Thymus (tissue), 11 donors: ENCODE measurements at regions not wholly inside any gene's neighbourhood (a gene's known extent, or its start where the extent isn't known, plus 50 kb on each side); places are given as distances from the start of the nearest gene placed in this dataset.

Source experiments
- DNase-seq, 9 donors: peaks; one replicate each; pipeline ENCODE4 v3.0.0-alpha.2; 2013; ENCODE audit warnings: low spot score in 9 of 9, low read depth in 6 of 9, missing footprints in 1 of 9
- H3K27ac ChIP-seq, 2 donors: one replicate each; pipeline ENCODE4 v1.5.1; 2013; ENCODE audit warnings: control low read depth in 1 of 2, low read depth in 1 of 2, low read length in 1 of 2, mild to moderate bottlenecking in 1 of 2, moderate library complexity in 1 of 2
- H3K27me3 ChIP-seq, 2 donors: one replicate each; pipeline ENCODE4 v1.5.1; 2013; ENCODE audit warnings: low read length in 1 of 2; ENCODE audit not compliant: control insufficient read depth in 2 of 2, insufficient read depth in 1 of 2
- H3K36me3 ChIP-seq, 2 donors: one replicate each; pipeline ENCODE4 v1.5.1; 2013; ENCODE audit warnings: low read length in 1 of 2, mild to moderate bottlenecking in 1 of 2, moderate library complexity in 1 of 2; ENCODE audit not compliant: control insufficient read depth in 2 of 2, insufficient read depth in 2 of 2
- H3K4me1 ChIP-seq, 2 donors: one replicate each; pipeline ENCODE4 v1.5.1; 2013; ENCODE audit warnings: low read length in 2 of 2; ENCODE audit not compliant: control insufficient read depth in 2 of 2, insufficient read depth in 2 of 2
- H3K4me3 ChIP-seq, 2 donors: one replicate each; pipeline ENCODE4 v1.5.1; 2013; ENCODE audit warnings: low read length in 2 of 2, control low read depth in 1 of 2, mild to moderate bottlenecking in 1 of 2
- H3K9me3 ChIP-seq, 2 donors: one replicate each; pipeline ENCODE4 v1.5.1; 2013; ENCODE audit warnings: low read length in 1 of 2, mild to moderate bottlenecking in 1 of 2; ENCODE audit not compliant: control insufficient read depth in 2 of 2, insufficient read depth in 1 of 2
- WGBS: extraction: QIAGEN DNeasy Blood & Tissue Kit; methylation state at CpG from one replicate; pipeline ENCODE4 v1.1.7; 2013; 5-methylcytosine and 5-hydroxymethylcytosine counted together
- donor health status: healthy.

- 92% methylated on average over 1 of the region's 1 CpG for WGBS
- Histone ChIP-seq H3K4me1 (no peaks in the 10 kb centered on the region), H3K4me3 (no peak overlapping the region)
Observed at GRCh38 chr2:34836361-34836760, 1237.3 kb upstream of the FAM98A start.

GRCh38 chr2:34831096-34831495, 1232.0 kb upstream of the FAM98A start:
- Histone ChIP-seq H3K9me3 (peaks cover 0 to 5% of the 10 kb centered on the region in 2 donors), H3K36me3 (no peaks in the 10 kb centered on the region), H3K4me1 (no peaks in the 10 kb centered on the region), H3K27me3 (no peaks in the 10 kb centered on the region), H3K4me3 (no peak overlapping the region), H3K27ac (no peak overlapping the region)
- DNase-seq: no peak
- WGBS: 95% methylated on average over 4 of the region's 4 CpGs

More at GRCh38 chr2:34836361-34836760, 1237.3 kb upstream of the FAM98A start:
- DNase-seq: no peak
- no peaks in the 10 kb centered on the region for H3K36me3 ChIP-seq
- H3K27me3 ChIP-seq: no peaks in the 10 kb centered on the region
- H3K9me3 ChIP-seq: no peaks in the 10 kb centered on the region
- no peak overlapping the region for H3K27ac ChIP-seq

GRCh38 chr2:34828481-34828880, 1229.4 kb upstream of the FAM98A start:
- Histone ChIP-seq H3K27ac (no peak overlapping the region), H3K4me3 (no peak overlapping the region), H3K27me3 (no peaks in the 10 kb centered on the region), H3K4me1 (no peaks in the 10 kb centered on the region), H3K9me3 (peaks cover 0 to 5% of the 10 kb centered on the region in 2 donors), H3K36me3 (no peaks in the 10 kb centered on the region)
- no peak for DNase-seq

GRCh38 chr2:34827398-34827797, 1228.3 kb upstream of the FAM98A start:
- no peak for DNase-seq
- WGBS: 93% methylated on average over 1 of the region's 1 CpG
- no peak overlapping the region for H3K4me3 ChIP-seq

GRCh38 chr2:34825686-34826085, 1226.6 kb upstream of the FAM98A start:
- Histone ChIP-seq H3K27ac (no peak overlapping the region), H3K4me3 (no peak overlapping the region), H3K27me3 (no peaks in the 10 kb centered on the region), H3K9me3 (no peaks in the 10 kb centered on the region), H3K4me1 (no peaks in the 10 kb centered on the region), H3K36me3 (no peaks in the 10 kb centered on the region)
- WGBS: 92% methylated on average over 4 of the region's 4 CpGs
- DNase-seq: no peak

More at GRCh38 chr2:34827398-34827797, 1228.3 kb upstream of the FAM98A start:
- no peaks in the 10 kb centered on the region for H3K4me1 ChIP-seq
- no peaks in the 10 kb centered on the region for H3K36me3 ChIP-seq
- no peaks in the 10 kb centered on the region for H3K27me3 ChIP-seq
- H3K9me3 ChIP-seq: peaks cover 0 to 5% of the 10 kb centered on the region in 2 donors
- H3K27ac ChIP-seq: no peak overlapping the region

- no peak overlapping the region for H3K27ac ChIP-seq
- DNase-seq: no peak
- H3K27me3 ChIP-seq: no peaks in the 10 kb centered on the region
- no peak overlapping the region for H3K4me3 ChIP-seq
- no peaks in the 10 kb centered on the region for H3K9me3 ChIP-seq
- no peaks in the 10 kb centered on the region for H3K4me1 ChIP-seq
- no peaks in the 10 kb centered on the region for H3K36me3 ChIP-seq
- WGBS: 84% methylated on average over 3 of the region's 3 CpGs
Observed at GRCh38 chr2:34822616-34823015, 1223.5 kb upstream of the FAM98A start.

GRCh38 chr2:34815052-34815741, 1216.1 kb upstream of the FAM98A start:
- no peaks in the 10 kb centered on the region for H3K4me1 ChIP-seq
- H3K4me3 ChIP-seq: no peak overlapping the region
- no peaks in the 10 kb centered on the region for H3K27me3 ChIP-seq
- WGBS: 86% methylated on average over 4 of the region's 4 CpGs
- H3K36me3 ChIP-seq: no peaks in the 10 kb centered on the region
- H3K27ac ChIP-seq: no peak overlapping the region
- H3K9me3 ChIP-seq: no peaks in the 10 kb centered on the region
- DNase-seq: no peak

- no peak overlapping the region for H3K27ac ChIP-seq
- no peaks in the 10 kb centered on the region for H3K4me1 ChIP-seq
- no peak for DNase-seq
- no peaks in the 10 kb centered on the region for H3K9me3 ChIP-seq
- no peaks in the 10 kb centered on the region for H3K27me3 ChIP-seq
- H3K4me3 ChIP-seq: no peak overlapping the region
- H3K36me3 ChIP-seq: no peaks in the 10 kb centered on the region
- WGBS: 95% methylated on average over 2 of the region's 2 CpGs
Observed at GRCh38 chr2:34810456-34810855, 1211.4 kb upstream of the FAM98A start.

GRCh38 chr2:34808426-34808825, 1209.3 kb upstream of the FAM98A start:
- Histone ChIP-seq H3K27me3 (no peaks in the 10 kb centered on the region), H3K4me3 (no peak overlapping the region), H3K9me3 (no peaks in the 10 kb centered on the region), H3K4me1 (no peaks in the 10 kb centered on the region), H3K36me3 (no peaks in the 10 kb centered on the region), H3K27ac (no peak overlapping the region)
- DNase-seq: no peak
- WGBS: 49% methylated on average over 3 of the region's 3 CpGs
